GM12878 (cell line): ENCODE measurements at regions not wholly inside any gene's neighbourhood (a gene's known extent, or its start where the extent isn't known, plus 50 kb on each side); places are given as distances from the start of the nearest gene placed in this dataset.

ENCODE experiments used
- BRCA1 ChIP-seq: IDR thresholded peaks from 2 replicates; pipeline ENCODE4 v1.6.1; 2011; ENCODE audit warnings: low read depth, low read length, improper control_type of control experiment
- HDAC6 ChIP-seq: fragments of 200-600 bp; sonication (generic); IDR thresholded peaks from one replicate; pipeline ENCODE4 v1.8.0; 2017; ENCODE audit warnings: antibody characterized with exemption; ENCODE audit not compliant: unreplicated experiment
- IKZF1 ChIP-seq: fragments of 450-650 bp; conservative IDR thresholded peaks from 2 replicates; pipeline ENCODE4 v1.6.1; 2017; ENCODE audit warnings: antibody characterized with exemption, mild to moderate bottlenecking
- IKZF2 ChIP-seq, 2 experiments: fragments of 450-650 bp; IDR thresholded peaks; 2 replicates each; pipeline ENCODE4 v1.6.1; 2017; ENCODE audit warnings: mild to moderate bottlenecking in 2 of 2, moderate library complexity in 2 of 2
- MYC ChIP-seq: IDR thresholded peaks from 2 replicates; pipeline ENCODE4 v1.6.1; 2011; ENCODE audit warnings: mild to moderate bottlenecking, low read length, moderate library complexity, inconsistent platforms; ENCODE audit not compliant: insufficient read depth, insufficient replicate concordance, insufficient read length, severe bottlenecking
- PAX5 ChIP-seq: IDR thresholded peaks from 2 replicates; pipeline ENCODE4 v1.6.1; 2011; ENCODE audit warnings: low read depth, low read length, borderline replicate concordance
- SMAD1 ChIP-seq: fragments of 450-650 bp; IDR thresholded peaks from 2 replicates; pipeline ENCODE4 v1.6.1; 2018; ENCODE audit warnings: mild to moderate bottlenecking, low read depth; ENCODE audit not compliant: partially characterized antibody
- SMC3 ChIP-seq: IDR thresholded peaks from 2 replicates; pipeline ENCODE4 v1.6.1; 2011; ENCODE audit warnings: low read length, improper control_type of control experiment, borderline replicate concordance
- TAF1 ChIP-seq: IDR thresholded peaks from 2 replicates; pipeline ENCODE4 v1.6.1; 2011; ENCODE audit warnings: mild to moderate bottlenecking, low read depth, low read length, borderline replicate concordance
- ZNF622 ChIP-seq: fragments of 450-650 bp; IDR thresholded peaks from 2 replicates; pipeline ENCODE4 v1.6.1; 2017; ENCODE audit warnings: mild to moderate bottlenecking, inconsistent platforms
- TF ChIP-seq, protein P1 (sequence below): fragments of 450-650 bp; IDR thresholded peaks from 2 replicates; pipeline ENCODE4 v1.6.1; 2017; ENCODE audit warnings: mild to moderate bottlenecking, moderate library complexity
- TF ChIP-seq, protein P2 (sequence below): fragments of 450-650 bp; formaldehyde crosslinking; IDR thresholded peaks from 2 replicates; pipeline ENCODE4 v1.4.0; 2020; ENCODE audit warnings: mild to moderate bottlenecking, moderate library complexity
- TF ChIP-seq, protein P3 (sequence below): fragments of 450-650 bp; IDR thresholded peaks from 2 replicates; pipeline ENCODE4 v1.6.1; 2017; ENCODE audit warnings: mild to moderate bottlenecking, low read depth, inconsistent platforms; ENCODE audit not compliant: poor library complexity, severe bottlenecking
- TF ChIP-seq, protein P4 (sequence below): fragments of 450-650 bp; IDR thresholded peaks from 2 replicates; pipeline ENCODE4 v1.6.1; 2018; ENCODE audit warnings: mild to moderate bottlenecking, low read depth, moderate library complexity; ENCODE audit not compliant: partially characterized antibody

DNA sequence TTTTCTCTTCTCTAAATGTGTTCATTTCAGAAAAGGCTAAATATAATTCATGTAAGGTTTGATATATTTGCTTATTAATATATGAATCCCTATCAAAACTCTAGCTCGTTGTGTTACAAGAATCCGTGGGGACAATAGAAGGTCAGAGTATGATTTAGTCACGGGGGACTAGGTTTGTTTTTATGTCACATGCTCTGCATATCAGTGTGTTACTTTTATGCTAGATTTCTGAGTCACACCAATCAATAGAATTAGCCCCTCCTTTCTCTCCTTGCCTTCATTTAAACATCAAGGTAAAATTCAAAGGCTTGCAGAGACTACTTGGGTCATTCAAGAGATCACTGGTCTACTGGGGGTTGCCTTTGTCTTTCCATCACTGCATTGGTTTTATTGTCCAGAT lies 636.1 kb downstream of the NR2F2 start (continued):
- TF ChIP-seq, protein P1, sequence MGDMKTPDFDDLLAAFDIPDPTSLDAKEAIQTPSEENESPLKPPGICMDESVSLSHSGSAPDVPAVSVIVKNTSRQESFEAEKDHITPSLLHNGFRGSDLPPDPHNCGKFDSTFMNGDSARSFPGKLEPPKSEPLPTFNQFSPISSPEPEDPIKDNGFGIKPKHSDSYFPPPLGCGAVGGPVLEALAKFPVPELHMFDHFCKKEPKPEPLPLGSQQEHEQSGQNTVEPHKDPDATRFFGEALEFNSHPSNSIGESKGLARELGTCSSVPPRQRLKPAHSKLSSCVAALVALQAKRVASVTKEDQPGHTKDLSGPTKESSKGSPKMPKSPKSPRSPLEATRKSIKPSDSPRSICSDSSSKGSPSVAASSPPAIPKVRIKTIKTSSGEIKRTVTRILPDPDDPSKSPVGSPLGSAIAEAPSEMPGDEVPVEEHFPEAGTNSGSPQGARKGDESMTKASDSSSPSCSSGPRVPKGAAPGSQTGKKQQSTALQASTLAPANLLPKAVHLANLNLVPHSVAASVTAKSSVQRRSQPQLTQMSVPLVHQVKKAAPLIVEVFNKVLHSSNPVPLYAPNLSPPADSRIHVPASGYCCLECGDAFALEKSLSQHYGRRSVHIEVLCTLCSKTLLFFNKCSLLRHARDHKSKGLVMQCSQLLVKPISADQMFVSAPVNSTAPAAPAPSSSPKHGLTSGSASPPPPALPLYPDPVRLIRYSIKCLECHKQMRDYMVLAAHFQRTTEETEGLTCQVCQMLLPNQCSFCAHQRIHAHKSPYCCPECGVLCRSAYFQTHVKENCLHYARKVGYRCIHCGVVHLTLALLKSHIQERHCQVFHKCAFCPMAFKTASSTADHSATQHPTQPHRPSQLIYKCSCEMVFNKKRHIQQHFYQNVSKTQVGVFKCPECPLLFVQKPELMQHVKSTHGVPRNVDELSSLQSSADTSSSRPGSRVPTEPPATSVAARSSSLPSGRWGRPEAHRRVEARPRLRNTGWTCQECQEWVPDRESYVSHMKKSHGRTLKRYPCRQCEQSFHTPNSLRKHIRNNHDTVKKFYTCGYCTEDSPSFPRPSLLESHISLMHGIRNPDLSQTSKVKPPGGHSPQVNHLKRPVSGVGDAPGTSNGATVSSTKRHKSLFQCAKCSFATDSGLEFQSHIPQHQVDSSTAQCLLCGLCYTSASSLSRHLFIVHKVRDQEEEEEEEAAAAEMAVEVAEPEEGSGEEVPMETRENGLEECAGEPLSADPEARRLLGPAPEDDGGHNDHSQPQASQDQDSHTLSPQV, result no peak
- no peak for TF ChIP-seq IKZF1
- TF ChIP-seq, protein P2, sequence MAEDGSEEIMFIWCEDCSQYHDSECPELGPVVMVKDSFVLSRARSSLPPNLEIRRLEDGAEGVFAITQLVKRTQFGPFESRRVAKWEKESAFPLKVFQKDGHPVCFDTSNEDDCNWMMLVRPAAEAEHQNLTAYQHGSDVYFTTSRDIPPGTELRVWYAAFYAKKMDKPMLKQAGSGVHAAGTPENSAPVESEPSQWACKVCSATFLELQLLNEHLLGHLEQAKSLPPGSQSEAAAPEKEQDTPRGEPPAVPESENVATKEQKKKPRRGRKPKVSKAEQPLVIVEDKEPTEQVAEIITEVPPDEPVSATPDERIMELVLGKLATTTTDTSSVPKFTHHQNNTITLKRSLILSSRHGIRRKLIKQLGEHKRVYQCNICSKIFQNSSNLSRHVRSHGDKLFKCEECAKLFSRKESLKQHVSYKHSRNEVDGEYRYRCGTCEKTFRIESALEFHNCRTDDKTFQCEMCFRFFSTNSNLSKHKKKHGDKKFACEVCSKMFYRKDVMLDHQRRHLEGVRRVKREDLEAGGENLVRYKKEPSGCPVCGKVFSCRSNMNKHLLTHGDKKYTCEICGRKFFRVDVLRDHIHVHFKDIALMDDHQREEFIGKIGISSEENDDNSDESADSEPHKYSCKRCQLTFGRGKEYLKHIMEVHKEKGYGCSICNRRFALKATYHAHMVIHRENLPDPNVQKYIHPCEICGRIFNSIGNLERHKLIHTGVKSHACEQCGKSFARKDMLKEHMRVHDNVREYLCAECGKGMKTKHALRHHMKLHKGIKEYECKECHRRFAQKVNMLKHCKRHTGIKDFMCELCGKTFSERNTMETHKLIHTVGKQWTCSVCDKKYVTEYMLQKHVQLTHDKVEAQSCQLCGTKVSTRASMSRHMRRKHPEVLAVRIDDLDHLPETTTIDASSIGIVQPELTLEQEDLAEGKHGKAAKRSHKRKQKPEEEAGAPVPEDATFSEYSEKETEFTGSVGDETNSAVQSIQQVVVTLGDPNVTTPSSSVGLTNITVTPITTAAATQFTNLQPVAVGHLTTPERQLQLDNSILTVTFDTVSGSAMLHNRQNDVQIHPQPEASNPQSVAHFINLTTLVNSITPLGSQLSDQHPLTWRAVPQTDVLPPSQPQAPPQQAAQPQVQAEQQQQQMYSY, result no peak
- no peak for TF ChIP-seq HDAC6
- TF ChIP-seq PAX5, result no peak
- no peak for TF ChIP-seq IKZF2 (IDR thresholded peaks at IDR 0.05)
- TF ChIP-seq, protein P3, sequence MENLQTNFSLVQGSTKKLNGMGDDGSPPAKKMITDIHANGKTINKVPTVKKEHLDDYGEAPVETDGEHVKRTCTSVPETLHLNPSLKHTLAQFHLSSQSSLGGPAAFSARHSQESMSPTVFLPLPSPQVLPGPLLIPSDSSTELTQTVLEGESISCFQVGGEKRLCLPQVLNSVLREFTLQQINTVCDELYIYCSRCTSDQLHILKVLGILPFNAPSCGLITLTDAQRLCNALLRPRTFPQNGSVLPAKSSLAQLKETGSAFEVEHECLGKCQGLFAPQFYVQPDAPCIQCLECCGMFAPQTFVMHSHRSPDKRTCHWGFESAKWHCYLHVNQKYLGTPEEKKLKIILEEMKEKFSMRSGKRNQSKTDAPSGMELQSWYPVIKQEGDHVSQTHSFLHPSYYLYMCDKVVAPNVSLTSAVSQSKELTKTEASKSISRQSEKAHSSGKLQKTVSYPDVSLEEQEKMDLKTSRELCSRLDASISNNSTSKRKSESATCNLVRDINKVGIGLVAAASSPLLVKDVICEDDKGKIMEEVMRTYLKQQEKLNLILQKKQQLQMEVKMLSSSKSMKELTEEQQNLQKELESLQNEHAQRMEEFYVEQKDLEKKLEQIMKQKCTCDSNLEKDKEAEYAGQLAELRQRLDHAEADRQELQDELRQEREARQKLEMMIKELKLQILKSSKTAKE, result no peak
- TF ChIP-seq TAF1, result no peak
- no peak for TF ChIP-seq MYC
- no peak for TF ChIP-seq SMAD1
- TF ChIP-seq ZNF622, result no peak
- TF ChIP-seq SMC3, result no peak
- TF ChIP-seq BRCA1, result no peak
- TF ChIP-seq, protein P4, sequence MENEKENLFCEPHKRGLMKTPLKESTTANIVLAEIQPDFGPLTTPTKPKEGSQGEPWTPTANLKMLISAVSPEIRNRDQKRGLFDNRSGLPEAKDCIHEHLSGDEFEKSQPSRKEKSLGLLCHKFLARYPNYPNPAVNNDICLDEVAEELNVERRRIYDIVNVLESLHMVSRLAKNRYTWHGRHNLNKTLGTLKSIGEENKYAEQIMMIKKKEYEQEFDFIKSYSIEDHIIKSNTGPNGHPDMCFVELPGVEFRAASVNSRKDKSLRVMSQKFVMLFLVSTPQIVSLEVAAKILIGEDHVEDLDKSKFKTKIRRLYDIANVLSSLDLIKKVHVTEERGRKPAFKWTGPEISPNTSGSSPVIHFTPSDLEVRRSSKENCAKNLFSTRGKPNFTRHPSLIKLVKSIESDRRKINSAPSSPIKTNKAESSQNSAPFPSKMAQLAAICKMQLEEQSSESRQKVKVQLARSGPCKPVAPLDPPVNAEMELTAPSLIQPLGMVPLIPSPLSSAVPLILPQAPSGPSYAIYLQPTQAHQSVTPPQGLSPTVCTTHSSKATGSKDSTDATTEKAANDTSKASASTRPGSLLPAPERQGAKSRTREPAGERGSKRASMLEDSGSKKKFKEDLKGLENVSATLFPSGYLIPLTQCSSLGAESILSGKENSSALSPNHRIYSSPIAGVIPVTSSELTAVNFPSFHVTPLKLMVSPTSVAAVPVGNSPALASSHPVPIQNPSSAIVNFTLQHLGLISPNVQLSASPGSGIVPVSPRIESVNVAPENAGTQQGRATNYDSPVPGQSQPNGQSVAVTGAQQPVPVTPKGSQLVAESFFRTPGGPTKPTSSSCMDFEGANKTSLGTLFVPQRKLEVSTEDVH, result no peak
